ENCODE measurements at regions not wholly inside any gene's neighbourhood (a gene's known extent, or its start where the extent isn't known, plus 50 kb on each side); places are given as distances from the start of the nearest gene placed in this dataset.

- ChIA-PET CTCF (ENCODE audit: low intra/inter-chr PET ratio) (no interaction called here), POLR2A (interaction anchor here (0.6 to 0.9 kb wide), 3 partner anchors 16 to 561 kb away, joined by 3 read pairs; no protein-coding TSS in a partner anchor)
- Histone ChIP-seq H3K79me2 (ENCODE audit: control insufficient read depth, insufficient read depth, low read length) (no peaks in the 10 kb centered on the region), H3K27me3 (ENCODE audit: control insufficient read depth in 2 of 2, insufficient read depth in 2 of 2, low read length in 2 of 2) (no peaks in the 10 kb centered on the region), H3K9ac (ENCODE audit: insufficient read depth in 1 of 2, low read depth in 2 of 2, low read length in 2 of 2) (no peak overlapping the region), H3K27ac (ENCODE audit: extremely low read depth, low read depth, low read length) (no peak overlapping the region), H3K9me3 (replicated peaks; ENCODE audit: control insufficient read depth, insufficient read depth, low read depth, low read length) (no peaks in the 10 kb centered on the region), H3K4me3 (no peak overlapping the region), H2AFZ (ENCODE audit: low read depth, low read length) (no peak overlapping the region), H3K4me1 (replicated peaks in 1 of 2; ENCODE audit: control insufficient read depth in 2 of 2, insufficient read depth in 2 of 2, low read length in 2 of 2) (no peaks in the 10 kb centered on the region), H3K36me3 (ENCODE audit: control insufficient read depth, insufficient read depth, low read length) (no peaks in the 10 kb centered on the region), H3K4me2 (ENCODE audit: insufficient read depth, low read length) (no peak overlapping the region), H3K9me1 (ENCODE audit: control insufficient read depth, insufficient read depth, low read length) (no peaks in the 10 kb centered on the region), H4K20me1 (replicated peaks; ENCODE audit: control insufficient read depth, insufficient read depth, low read length) (no peaks in the 10 kb centered on the region)
- 0% methylated on average over 4 of the region's 4 CpGs for WGBS (ENCODE audit: insufficient coverage, low coverage, missing lambda C conversion rate)
- in situ Hi-C loops (cut with MboI), result no loop called here
- TF ChIP-seq PCBP2 (IDR thresholded peaks at IDR 0.05; ENCODE audit: low read depth, low read length, poor library complexity, severe bottlenecking), result no peak
- no peak for TF ChIP-seq CSDE1 (IDR thresholded peaks at IDR 0.05)
- TF ChIP-seq SIN3B (IDR thresholded peaks at IDR 0.05; ENCODE audit: low read depth), result no peak
- TF ChIP-seq IRF2 (CRISPR knock-in tag; IDR thresholded peaks at IDR 0.05), result no peak
- no peak for TF ChIP-seq LEF1 (IDR thresholded peaks at IDR 0.05)
- TF ChIP-seq CREB3 (tag; conservative IDR thresholded peaks at IDR 0.05; ENCODE audit: low read depth), result no peak
- no peak for TF ChIP-seq ILF3 (IDR thresholded peaks at IDR 0.05; ENCODE audit: borderline replicate concordance)
- no peak for TF ChIP-seq SNIP1 (IDR thresholded peaks at IDR 0.05; ENCODE audit: low read depth)
- FAIRE-seq, result no peak
- DNase-seq (ENCODE audit: extremely low read depth in 1 of 4, low spot score in 3 of 4), result no peak
- ATAC-seq, result no peak
- BruUV-seq (replicated peaks), result no TSS peak
- intact Hi-C loops (cut with micrococcal nuclease), result no loop called here
These were observed 125.4 kb upstream of the MINDY3 start for GRCh38 chr10:15985690-15986089.
